ENCODE measurements at regions not wholly inside any gene's neighbourhood (a gene's known extent, or its start where the extent isn't known, plus 50 kb on each side); places are given as distances from the start of the nearest gene placed in this dataset.
"Not testable (repeated sequence)": the region's sequence is repeated elsewhere in the genome, so short reads cannot be mapped to it uniquely, and the experiment has no call there.

DNA sequence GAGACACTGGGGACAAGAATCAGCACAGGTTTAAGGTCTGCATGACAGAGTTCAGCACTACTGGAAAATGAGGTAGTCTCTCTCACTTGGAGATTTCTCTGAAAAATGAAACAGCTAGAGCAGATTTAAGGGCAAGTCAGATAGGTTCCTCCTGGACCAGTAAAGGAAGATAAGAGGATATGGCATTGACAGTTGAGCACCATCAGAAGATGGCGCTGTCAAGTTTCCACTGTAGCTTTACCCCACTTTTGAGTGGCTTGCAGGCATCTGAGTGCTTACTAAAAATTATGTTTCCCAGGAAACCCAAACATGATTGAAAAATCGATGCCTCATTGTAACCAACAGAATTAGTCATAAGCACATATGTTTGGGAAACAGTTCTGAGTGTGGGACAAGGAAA is 407.2 kb upstream of the UBE2E2 start:
- H3K27ac ChIP-seq: no peak overlapping the region
- TF ChIP-seq, protein P1, sequence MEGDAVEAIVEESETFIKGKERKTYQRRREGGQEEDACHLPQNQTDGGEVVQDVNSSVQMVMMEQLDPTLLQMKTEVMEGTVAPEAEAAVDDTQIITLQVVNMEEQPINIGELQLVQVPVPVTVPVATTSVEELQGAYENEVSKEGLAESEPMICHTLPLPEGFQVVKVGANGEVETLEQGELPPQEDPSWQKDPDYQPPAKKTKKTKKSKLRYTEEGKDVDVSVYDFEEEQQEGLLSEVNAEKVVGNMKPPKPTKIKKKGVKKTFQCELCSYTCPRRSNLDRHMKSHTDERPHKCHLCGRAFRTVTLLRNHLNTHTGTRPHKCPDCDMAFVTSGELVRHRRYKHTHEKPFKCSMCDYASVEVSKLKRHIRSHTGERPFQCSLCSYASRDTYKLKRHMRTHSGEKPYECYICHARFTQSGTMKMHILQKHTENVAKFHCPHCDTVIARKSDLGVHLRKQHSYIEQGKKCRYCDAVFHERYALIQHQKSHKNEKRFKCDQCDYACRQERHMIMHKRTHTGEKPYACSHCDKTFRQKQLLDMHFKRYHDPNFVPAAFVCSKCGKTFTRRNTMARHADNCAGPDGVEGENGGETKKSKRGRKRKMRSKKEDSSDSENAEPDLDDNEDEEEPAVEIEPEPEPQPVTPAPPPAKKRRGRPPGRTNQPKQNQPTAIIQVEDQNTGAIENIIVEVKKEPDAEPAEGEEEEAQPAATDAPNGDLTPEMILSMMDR (IDR thresholded peaks at IDR 0.05): no peak
- no peak for TF ChIP-seq ZFX (IDR thresholded peaks at IDR 0.05; ENCODE audit: borderline replicate concordance)

DNA sequence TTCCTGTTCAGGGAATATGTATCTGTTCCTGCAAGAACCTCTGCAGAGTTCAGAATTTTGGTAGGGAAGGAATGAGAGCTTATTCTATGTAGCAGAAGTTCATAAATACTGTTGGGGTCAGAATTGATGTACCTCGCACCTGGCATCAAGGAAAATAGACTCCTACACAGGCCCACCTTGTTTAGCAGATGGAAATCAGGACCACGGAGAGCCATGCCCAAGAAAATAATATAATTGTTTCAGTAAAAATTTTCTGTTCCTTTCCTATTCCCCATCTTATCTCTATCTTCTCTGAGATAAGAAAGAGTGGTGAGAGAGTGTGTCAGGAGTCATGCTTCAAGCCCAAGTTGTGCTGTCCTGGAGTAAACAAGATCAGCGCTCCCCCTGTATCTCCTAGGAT is 404.7 kb upstream of the UBE2E2 start:
- no peak overlapping the region for H3K27ac ChIP-seq
- TF ChIP-seq, protein P1 (IDR thresholded peaks at IDR 0.05): no peak
- TF ChIP-seq ZFX (IDR thresholded peaks at IDR 0.05; ENCODE audit: borderline replicate concordance): no peak

DNA sequence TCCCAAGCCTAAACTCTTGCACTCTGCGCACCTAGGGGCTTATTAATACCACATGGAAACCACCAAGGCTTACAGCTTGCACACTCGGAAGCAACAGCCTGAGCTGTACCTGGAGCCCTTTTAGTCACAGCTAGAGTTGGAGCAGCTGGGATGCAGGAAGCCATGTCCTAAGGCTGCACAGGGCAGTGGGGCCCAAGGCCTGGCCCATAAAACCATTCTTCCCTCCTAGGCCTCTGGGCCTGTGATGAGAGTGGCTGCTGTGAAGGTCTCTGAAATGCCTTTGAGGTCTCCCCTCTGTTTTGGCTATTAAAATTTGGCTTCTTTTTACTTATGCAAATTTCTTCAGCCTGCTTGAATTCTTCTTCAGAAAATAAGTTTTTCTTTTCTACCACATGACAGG is 383.9 kb upstream of the UBE2E2 start:
- TF ChIP-seq, protein P1 (IDR thresholded peaks at IDR 0.05): no peak
- TF ChIP-seq ZFX (IDR thresholded peaks at IDR 0.05; ENCODE audit: borderline replicate concordance): no peak
- no peak overlapping the region for H3K27ac ChIP-seq

DNA sequence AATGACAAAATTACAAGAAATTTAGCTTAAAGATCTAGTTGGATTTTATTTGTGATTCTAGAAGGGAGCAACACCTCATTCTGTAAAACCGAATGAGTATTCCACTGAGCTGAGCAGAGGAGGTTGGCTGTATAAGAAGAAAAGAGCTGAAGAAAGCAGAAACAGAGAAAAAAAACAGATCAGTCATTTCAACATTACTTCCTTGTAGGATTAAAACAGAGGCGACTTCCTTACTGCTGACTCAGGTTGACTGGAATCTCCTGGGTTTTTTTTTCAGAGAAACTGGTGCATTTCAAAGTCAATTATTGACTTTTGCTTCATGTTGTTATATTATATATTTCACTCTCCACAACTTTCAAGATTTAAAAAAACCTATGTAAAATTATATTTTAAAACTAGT is 368.1 kb upstream of the UBE2E2 start:
- no peak overlapping the region for H3K27ac ChIP-seq
- TF ChIP-seq, protein P1 (IDR thresholded peaks at IDR 0.05): no peak
- no peak for TF ChIP-seq ZFX (IDR thresholded peaks at IDR 0.05; ENCODE audit: borderline replicate concordance)

DNA sequence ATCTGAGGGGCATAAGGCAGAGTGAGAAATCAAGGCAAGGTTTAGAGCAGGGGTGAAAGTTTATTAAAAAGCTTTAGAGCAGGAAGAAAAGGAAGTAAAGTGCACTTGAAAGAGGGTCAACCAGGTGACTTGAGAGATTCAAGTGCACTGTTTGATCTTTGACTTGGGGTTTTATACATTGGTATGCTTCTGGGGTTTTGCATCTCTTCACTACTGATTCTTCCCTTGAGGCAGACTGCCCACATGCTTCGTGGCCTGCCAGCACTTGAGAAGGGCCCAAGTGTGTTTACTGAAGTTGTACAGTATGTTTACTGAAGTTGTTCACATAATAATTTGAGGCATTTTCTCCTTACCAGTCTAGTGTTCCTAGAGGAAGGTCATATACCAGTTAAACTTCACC is 367.0 kb upstream of the UBE2E2 start:
- no peak for TF ChIP-seq ZFX (IDR thresholded peaks at IDR 0.05; ENCODE audit: borderline replicate concordance)
- TF ChIP-seq, protein P1 (IDR thresholded peaks at IDR 0.05): no peak
- no peak overlapping the region for H3K27ac ChIP-seq

DNA sequence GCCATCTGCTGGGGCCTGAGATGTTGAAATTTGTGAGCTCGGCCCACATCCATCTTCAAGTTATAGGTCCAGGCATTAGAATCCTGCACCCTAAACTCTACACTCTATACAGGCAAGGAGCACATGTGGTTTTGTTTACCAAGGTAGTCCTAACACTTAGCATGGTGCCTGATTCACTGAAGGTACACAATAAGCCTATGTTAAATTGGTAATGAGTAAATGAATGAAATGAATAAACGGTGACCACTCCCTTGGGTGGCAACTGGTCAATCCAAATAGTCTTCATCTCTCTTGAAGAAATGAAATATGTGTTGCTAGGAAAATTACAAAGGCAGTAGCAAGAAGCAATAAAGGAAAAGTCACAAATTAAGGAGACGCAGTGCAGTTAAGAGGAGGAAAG is 359.3 kb upstream of the UBE2E2 start:
- H3K27ac ChIP-seq: no peak overlapping the region
- TF ChIP-seq, protein P1 (IDR thresholded peaks at IDR 0.05): no peak
- TF ChIP-seq ZFX (IDR thresholded peaks at IDR 0.05; ENCODE audit: borderline replicate concordance): no peak

DNA sequence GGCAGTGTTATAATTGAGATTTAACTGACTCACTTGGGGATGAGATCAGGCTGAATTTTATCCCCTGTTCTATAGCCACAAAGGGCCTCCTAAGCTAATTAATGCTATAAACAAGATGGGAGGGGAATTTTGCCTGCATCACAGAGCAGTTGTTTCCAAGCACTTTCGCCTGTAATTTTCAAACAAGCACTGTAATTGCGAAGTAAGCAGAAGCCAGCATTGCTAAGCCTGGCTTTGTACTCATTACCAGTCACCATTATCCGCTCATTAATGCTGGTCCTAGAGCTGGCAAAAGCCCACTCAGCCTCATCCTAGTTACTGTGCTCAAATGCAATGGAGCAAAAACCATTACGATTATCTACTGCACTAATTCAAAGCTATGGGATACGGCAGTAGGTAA is 356.6 kb upstream of the UBE2E2 start:
- TF ChIP-seq ZFX (IDR thresholded peaks at IDR 0.05; ENCODE audit: borderline replicate concordance): no peak
- TF ChIP-seq, protein P1 (IDR thresholded peaks at IDR 0.05): no peak
- no peak overlapping the region for H3K27ac ChIP-seq

DNA sequence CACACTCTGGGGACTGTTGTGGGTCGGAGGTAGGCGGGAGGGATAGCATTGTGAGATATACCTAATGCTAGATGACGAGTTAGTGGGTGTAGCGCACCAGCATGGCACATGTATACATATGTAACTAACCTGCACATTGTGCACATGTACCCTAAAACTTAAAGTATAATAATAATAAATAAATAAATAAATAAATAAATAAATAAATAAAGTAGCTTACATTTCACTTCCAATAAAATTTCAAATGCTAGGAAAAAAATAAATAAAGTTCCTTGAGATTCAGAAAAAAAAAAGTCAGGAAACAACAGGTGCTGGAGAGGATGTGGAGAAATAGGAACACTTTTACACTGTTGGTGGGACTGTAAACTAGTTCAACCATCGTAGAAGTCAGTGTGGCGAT is 353.5 kb upstream of the UBE2E2 start:
- H3K27ac ChIP-seq: not testable (repeated sequence)

Measured in 22Rv1 (cell line).